ENCODE measurements at regions not wholly inside any gene's neighbourhood (a gene's known extent, or its start where the extent isn't known, plus 50 kb on each side); places are given as distances from the start of the nearest gene placed in this dataset.

DNA sequence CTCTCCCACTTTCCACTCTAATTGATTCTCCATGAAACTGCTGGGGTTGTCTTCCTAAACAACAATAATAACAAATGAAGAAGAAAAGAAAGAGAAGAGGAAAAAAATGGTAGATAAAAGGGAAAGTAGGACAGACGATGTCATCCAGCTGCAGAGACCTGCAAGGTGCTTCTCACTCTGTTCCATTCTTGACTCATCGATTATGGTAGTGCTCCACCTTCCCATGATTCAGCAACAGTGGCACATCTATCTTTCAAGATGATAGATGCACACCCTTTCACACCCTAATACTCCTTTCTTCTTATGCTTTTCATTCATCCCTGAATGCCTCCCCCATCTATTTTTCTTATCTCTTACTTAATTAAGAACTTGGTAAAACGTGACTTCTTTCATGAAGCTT lies 610.2 kb downstream of the NR4A2 start:
- Histone ChIP-seq H3F3A (ENCODE audit: low read depth) (no peaks in the 10 kb centered on the region), H3K4me2 (ENCODE audit: low read depth, low read length, poor library complexity, severe bottlenecking) (no peak overlapping the region), H3K4me1 (ENCODE audit: insufficient read depth, low read length, poor library complexity, severe bottlenecking) (no peaks in the 10 kb centered on the region), H3K4me3 (ENCODE audit: low read length, poor library complexity, severe bottlenecking) (no peak overlapping the region), H3K27me3 (ENCODE audit: insufficient read depth, low read length, poor library complexity, severe bottlenecking) (no peaks in the 10 kb centered on the region), H3K79me2 (ENCODE audit: insufficient read depth, low read length) (no peaks in the 10 kb centered on the region), H3K9me3 (ENCODE audit: insufficient read depth, low read depth, low read length) (no peaks in the 10 kb centered on the region), H3K36me3 (ENCODE audit: insufficient read depth, low read length) (no peaks in the 10 kb centered on the region), H3K9me2 (replicated peaks; ENCODE audit: low read depth, low read length) (no peaks in the 10 kb centered on the region), H4K20me1 (ENCODE audit: insufficient read depth, low read length, poor library complexity, severe bottlenecking) (no peaks in the 10 kb centered on the region), H3K9ac (ENCODE audit: low read depth, low read length, poor library complexity, severe bottlenecking) (no peak overlapping the region), H2AFZ (ENCODE audit: low read length) (no peak overlapping the region)
- TF ChIP-seq, protein P1, sequence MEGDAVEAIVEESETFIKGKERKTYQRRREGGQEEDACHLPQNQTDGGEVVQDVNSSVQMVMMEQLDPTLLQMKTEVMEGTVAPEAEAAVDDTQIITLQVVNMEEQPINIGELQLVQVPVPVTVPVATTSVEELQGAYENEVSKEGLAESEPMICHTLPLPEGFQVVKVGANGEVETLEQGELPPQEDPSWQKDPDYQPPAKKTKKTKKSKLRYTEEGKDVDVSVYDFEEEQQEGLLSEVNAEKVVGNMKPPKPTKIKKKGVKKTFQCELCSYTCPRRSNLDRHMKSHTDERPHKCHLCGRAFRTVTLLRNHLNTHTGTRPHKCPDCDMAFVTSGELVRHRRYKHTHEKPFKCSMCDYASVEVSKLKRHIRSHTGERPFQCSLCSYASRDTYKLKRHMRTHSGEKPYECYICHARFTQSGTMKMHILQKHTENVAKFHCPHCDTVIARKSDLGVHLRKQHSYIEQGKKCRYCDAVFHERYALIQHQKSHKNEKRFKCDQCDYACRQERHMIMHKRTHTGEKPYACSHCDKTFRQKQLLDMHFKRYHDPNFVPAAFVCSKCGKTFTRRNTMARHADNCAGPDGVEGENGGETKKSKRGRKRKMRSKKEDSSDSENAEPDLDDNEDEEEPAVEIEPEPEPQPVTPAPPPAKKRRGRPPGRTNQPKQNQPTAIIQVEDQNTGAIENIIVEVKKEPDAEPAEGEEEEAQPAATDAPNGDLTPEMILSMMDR (conservative IDR thresholded peaks at IDR 0.05; ENCODE audit: low read length) = no peak

DNA sequence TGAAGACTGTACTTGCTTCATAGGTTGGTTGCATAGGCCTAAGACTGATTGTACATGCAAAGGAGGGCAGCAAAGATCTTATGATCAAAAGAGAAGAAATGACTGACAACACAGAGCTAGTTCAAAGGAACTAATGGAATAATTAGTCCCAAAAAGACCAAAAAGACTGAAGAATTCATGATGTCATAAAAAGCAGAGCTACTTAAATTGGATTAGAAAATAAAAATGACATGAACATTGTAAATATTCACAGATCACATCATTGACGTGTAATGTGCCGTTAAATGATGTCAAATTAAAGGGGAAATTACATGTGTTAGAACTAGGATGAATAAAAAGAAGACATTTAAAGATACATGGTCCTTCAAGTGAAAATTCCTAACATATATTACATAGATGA lies 616.8 kb downstream of the NR4A2 start:
- no peaks in the 10 kb centered on the region for H3K9me3 ChIP-seq (ENCODE audit: insufficient read depth, low read depth, low read length)
- H3F3A ChIP-seq (ENCODE audit: low read depth) = no peaks in the 10 kb centered on the region
- H3K4me1 ChIP-seq (ENCODE audit: insufficient read depth, low read length, poor library complexity, severe bottlenecking) = no peaks in the 10 kb centered on the region
- no peak overlapping the region for H2AFZ ChIP-seq (ENCODE audit: low read length)
- no peaks in the 10 kb centered on the region for H3K27me3 ChIP-seq (ENCODE audit: insufficient read depth, low read length, poor library complexity, severe bottlenecking)
- H3K9me2 ChIP-seq (replicated peaks; ENCODE audit: low read depth, low read length) = no peaks in the 10 kb centered on the region
- no peaks in the 10 kb centered on the region for H3K36me3 ChIP-seq (ENCODE audit: insufficient read depth, low read length)
- H3K4me3 ChIP-seq (ENCODE audit: low read length, poor library complexity, severe bottlenecking) = no peak overlapping the region
- no peaks in the 10 kb centered on the region for H3K79me2 ChIP-seq (ENCODE audit: insufficient read depth, low read length)
- TF ChIP-seq EZH2phosphoT487 (IDR thresholded peaks at IDR 0.05; ENCODE audit: borderline replicate concordance) = no peak
- TF ChIP-seq, protein P1 (conservative IDR thresholded peaks at IDR 0.05; ENCODE audit: low read length) = no peak
- no peak overlapping the region for H3K9ac ChIP-seq (ENCODE audit: low read depth, low read length, poor library complexity, severe bottlenecking)
- no peak overlapping the region for H3K4me2 ChIP-seq (ENCODE audit: low read depth, low read length, poor library complexity, severe bottlenecking)
- H4K20me1 ChIP-seq (ENCODE audit: insufficient read depth, low read length, poor library complexity, severe bottlenecking) = no peaks in the 10 kb centered on the region

DNA sequence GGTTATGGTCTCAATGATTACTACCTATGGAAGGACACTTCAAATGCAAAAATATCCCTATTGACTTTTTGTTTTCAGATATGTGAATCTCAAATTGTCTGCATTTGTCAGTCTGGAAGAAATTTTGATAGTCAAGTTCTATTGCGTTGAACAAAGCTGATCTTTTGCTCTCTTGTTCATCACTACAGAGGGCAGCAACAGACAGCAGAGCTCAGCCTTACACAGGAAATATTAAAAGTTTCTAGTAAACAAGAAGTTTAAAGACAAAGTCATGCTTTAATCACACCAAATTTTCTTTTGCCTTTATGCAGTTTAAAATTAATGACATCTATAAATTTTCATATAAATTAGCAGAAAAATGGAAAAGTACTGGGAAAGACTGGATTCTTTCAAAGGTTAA lies 617.5 kb downstream of the NR4A2 start:
- H2AFZ ChIP-seq (ENCODE audit: low read length) = no peak overlapping the region
- no peaks in the 10 kb centered on the region for H3K9me3 ChIP-seq (ENCODE audit: insufficient read depth, low read depth, low read length)
- H3F3A ChIP-seq (ENCODE audit: low read depth) = no peaks in the 10 kb centered on the region
- TF ChIP-seq, protein P1 (conservative IDR thresholded peaks at IDR 0.05; ENCODE audit: low read length) = 0 out of 2 replicates have a peak, but pooled peaks have one; percentile 21
- no peak for TF ChIP-seq EZH2phosphoT487 (IDR thresholded peaks at IDR 0.05; ENCODE audit: borderline replicate concordance)
- H3K79me2 ChIP-seq (ENCODE audit: insufficient read depth, low read length) = no peaks in the 10 kb centered on the region
- no peaks in the 10 kb centered on the region for H3K9me2 ChIP-seq (replicated peaks; ENCODE audit: low read depth, low read length)
- no peak overlapping the region for H3K9ac ChIP-seq (ENCODE audit: low read depth, low read length, poor library complexity, severe bottlenecking)
- H4K20me1 ChIP-seq (ENCODE audit: insufficient read depth, low read length, poor library complexity, severe bottlenecking) = no peaks in the 10 kb centered on the region
- no peaks in the 10 kb centered on the region for H3K36me3 ChIP-seq (ENCODE audit: insufficient read depth, low read length)
- no peak overlapping the region for H3K4me3 ChIP-seq (ENCODE audit: low read length, poor library complexity, severe bottlenecking)
- no peaks in the 10 kb centered on the region for H3K4me1 ChIP-seq (ENCODE audit: insufficient read depth, low read length, poor library complexity, severe bottlenecking)
- no peak overlapping the region for H3K4me2 ChIP-seq (ENCODE audit: low read depth, low read length, poor library complexity, severe bottlenecking)
- no peaks in the 10 kb centered on the region for H3K27me3 ChIP-seq (ENCODE audit: insufficient read depth, low read length, poor library complexity, severe bottlenecking)
